GM12878 (cell line): ENCODE measurements at regions not wholly inside any gene's neighbourhood (a gene's known extent, or its start where the extent isn't known, plus 50 kb on each side); places are given as distances from the start of the nearest gene placed in this dataset.

Experiments
- ATAC-seq: fragments of 200-7000 bp; cut with Tn5 transposase; 3 replicates; pipeline ENCODE4 v1.9.1; 2020; ENCODE audit warnings: mild to moderate bottlenecking, moderate library complexity
- BruUV-seq: library from RNA; stranded (reverse); fragments of 400-500 nt; replicated peaks from 2 replicates; lab custom pipeline; 2021; lab: Mats Ljungman, UMichigan
- CTCF ChIA-PET: fragments of 300-600 bp; sonication (Branson Sonifier 250); formaldehyde crosslinking; extraction: SDS; loops from one replicate; lab custom pipeline; 2021; ENCODE audit warnings: inconsistent platforms; lab: Yijun Ruan, JAX
- POLR2A ChIA-PET: fragments of 350-600 bp; formaldehyde crosslinking; extraction: SDS; loops from one replicate; lab custom pipeline; 2021; ENCODE audit warnings: inconsistent platforms; lab: Charles Lee
- RAD21 ChIA-PET: fragments of 300-600 bp; sonication (Branson Sonifier 250); formaldehyde crosslinking; loops from one replicate; lab custom pipeline; 2023; ENCODE audit warnings: antibody characterized with exemption; ENCODE audit not compliant: unreplicated experiment; lab: Charles Lee
- SMC1A ChIA-PET: fragments of 300-600 bp; sonication (Branson Sonifier 250); formaldehyde crosslinking; loops from one replicate; lab custom pipeline; 2023; ENCODE audit not compliant: unreplicated experiment, uncharacterized antibody; lab: Charles Lee
- DNase-seq: peaks from one replicate; pipeline ENCODE4 v3.0.0-alpha.2; 2011; ENCODE audit warnings: low read depth, low spot score
- FAIRE-seq: peaks from 3 replicates; lab custom pipeline; 2011; peaks lifted over from hg19 to GRCh38; lab: Jason Lieb, UNC
- H2AFZ ChIP-seq: 2 replicates; pipeline ENCODE4 v1.6.0; 2011; ENCODE audit warnings: low read depth, low read length, control low read depth; ENCODE audit not compliant: control insufficient read depth
- H3K27ac ChIP-seq: 2 replicates; pipeline ENCODE4 v1.5.1; 2011; ENCODE audit warnings: control low read depth; ENCODE audit not compliant: control insufficient read depth, insufficient read depth
- H3K27me3 ChIP-seq, 2 experiments: replicated peaks in 1 of 2; 2 replicates each; pipeline versions ENCODE4 v1.6.0 to v1.6.1; 2011; ENCODE audit warnings: low read length in 1 of 2; ENCODE audit not compliant: control insufficient read depth in 2 of 2, insufficient read depth in 2 of 2
- H3K36me3 ChIP-seq, 2 experiments: 2 replicates each; pipeline ENCODE4 v1.5.1; 2011; ENCODE audit warnings: low read length in 1 of 2; ENCODE audit not compliant: control insufficient read depth in 2 of 2, insufficient read depth in 2 of 2
- H3K4me1 ChIP-seq: 2 replicates; pipeline ENCODE4 v1.6.1; 2011; ENCODE audit warnings: mild to moderate bottlenecking, low read length, moderate library complexity, mixed read lengths; ENCODE audit not compliant: control insufficient read depth, insufficient read depth
- H3K4me2 ChIP-seq: 2 replicates; pipeline ENCODE4 v1.6.0; 2011; ENCODE audit warnings: control low read depth; ENCODE audit not compliant: control insufficient read depth, insufficient read depth
- H3K4me3 ChIP-seq: fragments of 200-600 bp; sonication (generic); 2 replicates; pipeline ENCODE4 v1.5.1; 2016
- H3K79me2 ChIP-seq: 2 replicates; pipeline ENCODE4 v1.6.0; 2011; ENCODE audit warnings: low read length; ENCODE audit not compliant: control insufficient read depth, insufficient read depth
- H3K9ac ChIP-seq: 2 replicates; pipeline ENCODE4 v1.8.0; 2011; ENCODE audit warnings: low read length, control low read depth, mixed read lengths; ENCODE audit not compliant: control insufficient read depth, insufficient read depth
- H3K9me3 ChIP-seq: replicated peaks from 3 replicates; pipeline ENCODE4 v1.5.1; 2011; ENCODE audit warnings: mild to moderate bottlenecking, low read length; ENCODE audit not compliant: control insufficient read depth, insufficient read depth
- H4K20me1 ChIP-seq: 2 replicates; pipeline ENCODE4 v1.6.0; 2011; ENCODE audit not compliant: control insufficient read depth, insufficient read depth
- ASH2L ChIP-seq: fragments of 300-600, 200-600 bp; sonication (generic); IDR thresholded peaks from 2 replicates; pipeline ENCODE4 v1.6.1; 2017; ENCODE audit warnings: low read depth, mild to moderate bottlenecking, borderline replicate concordance
- ATF7 ChIP-seq: fragments of 450-650 bp; IDR thresholded peaks from 2 replicates; pipeline ENCODE4 v1.6.1; 2016; ENCODE audit warnings: low read depth, mild to moderate bottlenecking
- BACH1 ChIP-seq: fragments of 450-650 bp; IDR thresholded peaks from 2 replicates; pipeline ENCODE4 v1.6.1; 2017; ENCODE audit warnings: mild to moderate bottlenecking, borderline replicate concordance
- CBFB ChIP-seq: IDR thresholded peaks from 2 replicates; pipeline ENCODE4 v1.6.1; 2016; ENCODE audit warnings: antibody characterized with exemption, low read depth
- HDAC2 ChIP-seq: fragments of 200-600 bp; sonication (generic); IDR thresholded peaks from 2 replicates; pipeline ENCODE4 v1.6.1; 2017
- MEF2B ChIP-seq: fragments of 450-650 bp; IDR thresholded peaks from 2 replicates; pipeline ENCODE4 v1.6.1; 2018; ENCODE audit warnings: mild to moderate bottlenecking, moderate library complexity; ENCODE audit not compliant: partially characterized antibody, poor library complexity, severe bottlenecking
- TCF7 ChIP-seq: IDR thresholded peaks from 2 replicates; pipeline ENCODE4 v1.6.1; 2014; ENCODE audit warnings: antibody characterized with exemption, borderline replicate concordance
- ZNF384 ChIP-seq: IDR thresholded peaks from 2 replicates; pipeline ENCODE4 v1.6.1; 2012; ENCODE audit warnings: low read depth, mild to moderate bottlenecking, low read length, improper control_type of control experiment, borderline replicate concordance
- WGBS: methylation state at CpG from one replicate; pipeline ENCODE4 v1.1.6; 2016; ENCODE audit warnings: low lambda C conversion rate; ENCODE audit not compliant: insufficient replicate concordance, insufficient coverage; ENCODE audit errors: missing lambda C conversion rate; 5-methylcytosine and 5-hydroxymethylcytosine counted together
- in situ Hi-C: fragments of 300-500 bp; cut with MboI; formaldehyde crosslinking; loops from 9 replicates; pipeline ENCODE4 v1.14.3; 2018; ENCODE audit warnings: mixed read lengths
- intact Hi-C: fragments of 100-400 bp; cut with micrococcal nuclease; formaldehyde crosslinking; loops from one replicate; pipeline ENCODE4 v1.14.2; 2022; ENCODE audit not compliant: unreplicated experiment
- TF ChIP-seq, protein P1 (sequence below): fragments of 450-650 bp; IDR thresholded peaks from 2 replicates; pipeline ENCODE4 v1.6.1; 2018; ENCODE audit warnings: mild to moderate bottlenecking, low read depth, moderate library complexity; ENCODE audit not compliant: partially characterized antibody
- TF ChIP-seq, protein P2 (sequence below): fragments of 150-350 bp; IDR thresholded peaks from 2 replicates; pipeline ENCODE4 v1.6.1; 2016; ENCODE audit warnings: low read depth, low read length
- TF ChIP-seq, protein P3 (sequence below): IDR thresholded peaks from 2 replicates; pipeline ENCODE4 v1.6.1; 2011; ENCODE audit warnings: borderline replicate concordance, low read depth, mild to moderate bottlenecking, moderate library complexity, low read length; ENCODE audit not compliant: insufficient read depth, poor library complexity, severe bottlenecking

DNA sequence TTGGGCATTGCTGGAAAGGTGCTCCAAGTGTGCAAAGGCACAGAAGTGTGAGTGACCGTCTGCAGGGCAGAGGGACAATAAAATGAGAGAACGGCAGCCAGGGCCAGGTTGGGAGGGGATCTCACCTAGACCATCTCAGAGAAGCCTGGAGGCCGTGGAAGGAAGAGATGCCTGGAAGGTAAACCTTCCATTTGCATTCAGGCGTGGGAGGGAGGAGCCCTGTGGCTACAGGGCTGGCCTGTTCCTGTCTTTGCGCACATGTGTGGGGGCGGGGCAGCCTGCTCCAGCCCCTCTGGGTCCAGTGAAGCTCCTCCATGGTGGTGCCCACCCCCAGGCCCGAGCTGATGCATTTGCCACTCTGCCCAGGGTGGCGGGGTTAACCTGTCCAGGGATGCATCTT lies 473.6 kb upstream of the MGMT start:
- no peak overlapping the region for H3K4me2 ChIP-seq
- intact Hi-C loops, result no loop called here

DNA sequence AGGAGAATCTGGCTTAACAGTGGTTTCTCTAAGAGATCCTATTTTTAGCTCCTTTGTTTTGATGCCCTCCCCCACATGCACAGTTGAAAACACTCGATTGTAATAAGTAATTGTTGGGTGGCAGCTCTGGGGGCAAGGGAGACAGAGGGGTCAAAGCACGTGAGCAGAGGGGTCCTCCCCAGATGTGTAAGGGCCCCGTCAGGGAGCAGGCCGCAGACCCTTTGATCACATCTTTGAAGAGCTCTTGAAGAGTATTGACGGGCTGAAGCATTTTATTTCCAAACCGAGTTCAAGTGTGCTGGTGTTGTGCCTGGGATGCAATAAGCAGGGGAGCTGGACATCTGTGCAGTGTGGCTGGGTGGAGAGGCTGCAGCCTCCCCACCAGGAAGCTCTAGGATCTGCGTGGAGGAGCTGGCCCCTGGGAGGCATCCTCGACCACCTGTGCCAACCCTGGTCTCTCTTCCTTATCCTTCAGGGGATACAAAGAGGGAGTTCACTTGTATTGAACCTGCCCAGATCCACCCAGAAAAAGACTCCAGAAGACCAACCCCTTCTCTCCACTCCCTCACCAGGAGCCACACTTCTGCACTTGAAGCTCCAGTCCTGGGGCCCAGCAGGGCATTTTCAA lies 473.0 kb upstream of the MGMT start:
- FAIRE-seq (no peak), DNase-seq (no peak), ATAC-seq (no peak)
- H4K20me1 ChIP-seq, result no peaks in the 10 kb centered on the region
- no peak overlapping the region for H3K4me2 ChIP-seq
- in situ Hi-C loops (no loop called here), intact Hi-C loops (no loop called here)
- ChIA-PET RAD21 (no interaction called here), POLR2A (no interaction called here), SMC1A (no interaction called here), CTCF (no interaction called here)
- H2AFZ ChIP-seq, result no peak overlapping the region
- no peaks in the 10 kb centered on the region for H3K79me2 ChIP-seq
- WGBS, result 15% methylated on average over 7 of the region's 8 CpGs
- no peaks in the 10 kb centered on the region for H3K36me3 ChIP-seq
- no TSS peak for BruUV-seq
- no peak overlapping the region for H3K9ac ChIP-seq
- H3K27ac ChIP-seq, result no peak overlapping the region
- H3K9me3 ChIP-seq, result no peaks in the 10 kb centered on the region
- no peaks in the 10 kb centered on the region for H3K27me3 ChIP-seq
- no peaks in the 10 kb centered on the region for H3K4me1 ChIP-seq
- H3K4me3 ChIP-seq, result no peak overlapping the region
- TF ChIP-seq, protein P1, sequence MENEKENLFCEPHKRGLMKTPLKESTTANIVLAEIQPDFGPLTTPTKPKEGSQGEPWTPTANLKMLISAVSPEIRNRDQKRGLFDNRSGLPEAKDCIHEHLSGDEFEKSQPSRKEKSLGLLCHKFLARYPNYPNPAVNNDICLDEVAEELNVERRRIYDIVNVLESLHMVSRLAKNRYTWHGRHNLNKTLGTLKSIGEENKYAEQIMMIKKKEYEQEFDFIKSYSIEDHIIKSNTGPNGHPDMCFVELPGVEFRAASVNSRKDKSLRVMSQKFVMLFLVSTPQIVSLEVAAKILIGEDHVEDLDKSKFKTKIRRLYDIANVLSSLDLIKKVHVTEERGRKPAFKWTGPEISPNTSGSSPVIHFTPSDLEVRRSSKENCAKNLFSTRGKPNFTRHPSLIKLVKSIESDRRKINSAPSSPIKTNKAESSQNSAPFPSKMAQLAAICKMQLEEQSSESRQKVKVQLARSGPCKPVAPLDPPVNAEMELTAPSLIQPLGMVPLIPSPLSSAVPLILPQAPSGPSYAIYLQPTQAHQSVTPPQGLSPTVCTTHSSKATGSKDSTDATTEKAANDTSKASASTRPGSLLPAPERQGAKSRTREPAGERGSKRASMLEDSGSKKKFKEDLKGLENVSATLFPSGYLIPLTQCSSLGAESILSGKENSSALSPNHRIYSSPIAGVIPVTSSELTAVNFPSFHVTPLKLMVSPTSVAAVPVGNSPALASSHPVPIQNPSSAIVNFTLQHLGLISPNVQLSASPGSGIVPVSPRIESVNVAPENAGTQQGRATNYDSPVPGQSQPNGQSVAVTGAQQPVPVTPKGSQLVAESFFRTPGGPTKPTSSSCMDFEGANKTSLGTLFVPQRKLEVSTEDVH, result no peak
- no peak for TF ChIP-seq ATF7
- TF ChIP-seq HDAC2, result no peak
- TF ChIP-seq, protein P2, sequence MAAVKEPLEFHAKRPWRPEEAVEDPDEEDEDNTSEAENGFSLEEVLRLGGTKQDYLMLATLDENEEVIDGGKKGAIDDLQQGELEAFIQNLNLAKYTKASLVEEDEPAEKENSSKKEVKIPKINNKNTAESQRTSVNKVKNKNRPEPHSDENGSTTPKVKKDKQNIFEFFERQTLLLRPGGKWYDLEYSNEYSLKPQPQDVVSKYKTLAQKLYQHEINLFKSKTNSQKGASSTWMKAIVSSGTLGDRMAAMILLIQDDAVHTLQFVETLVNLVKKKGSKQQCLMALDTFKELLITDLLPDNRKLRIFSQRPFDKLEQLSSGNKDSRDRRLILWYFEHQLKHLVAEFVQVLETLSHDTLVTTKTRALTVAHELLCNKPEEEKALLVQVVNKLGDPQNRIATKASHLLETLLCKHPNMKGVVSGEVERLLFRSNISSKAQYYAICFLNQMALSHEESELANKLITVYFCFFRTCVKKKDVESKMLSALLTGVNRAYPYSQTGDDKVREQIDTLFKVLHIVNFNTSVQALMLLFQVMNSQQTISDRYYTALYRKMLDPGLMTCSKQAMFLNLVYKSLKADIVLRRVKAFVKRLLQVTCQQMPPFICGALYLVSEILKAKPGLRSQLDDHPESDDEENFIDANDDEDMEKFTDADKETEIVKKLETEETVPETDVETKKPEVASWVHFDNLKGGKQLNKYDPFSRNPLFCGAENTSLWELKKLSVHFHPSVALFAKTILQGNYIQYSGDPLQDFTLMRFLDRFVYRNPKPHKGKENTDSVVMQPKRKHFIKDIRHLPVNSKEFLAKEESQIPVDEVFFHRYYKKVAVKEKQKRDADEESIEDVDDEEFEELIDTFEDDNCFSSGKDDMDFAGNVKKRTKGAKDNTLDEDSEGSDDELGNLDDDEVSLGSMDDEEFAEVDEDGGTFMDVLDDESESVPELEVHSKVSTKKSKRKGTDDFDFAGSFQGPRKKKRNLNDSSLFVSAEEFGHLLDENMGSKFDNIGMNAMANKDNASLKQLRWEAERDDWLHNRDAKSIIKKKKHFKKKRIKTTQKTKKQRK, result no peak
- TF ChIP-seq CBFB, result no peak
- no peak for TF ChIP-seq BACH1
- no peak for TF ChIP-seq MEF2B

More for the DNA sequence above, 473.6 kb upstream of the MGMT start:
- WGBS, result 15% methylated on average over 8 of the region's 8 CpGs
- Histone ChIP-seq H3K9me3 (no peaks in the 10 kb centered on the region), H3K27ac (no peak overlapping the region), H4K20me1 (no peaks in the 10 kb centered on the region), H3K4me3 (no peak overlapping the region), H2AFZ (no peak overlapping the region), H3K9ac (no peak overlapping the region), H3K27me3 (no peaks in the 10 kb centered on the region), H3K36me3 (no peaks in the 10 kb centered on the region), H3K4me1 (no peaks in the 10 kb centered on the region), H3K79me2 (no peaks in the 10 kb centered on the region)
- BruUV-seq, result no TSS peak
- RAD21 ChIA-PET, result no interaction called here
- POLR2A ChIA-PET, result no interaction called here
- no peak for ATAC-seq
- DNase-seq, result no peak
- TF ChIP-seq ASH2L (no peak), ZNF384 (no peak), TCF7 (no peak)
- TF ChIP-seq, protein P3, sequence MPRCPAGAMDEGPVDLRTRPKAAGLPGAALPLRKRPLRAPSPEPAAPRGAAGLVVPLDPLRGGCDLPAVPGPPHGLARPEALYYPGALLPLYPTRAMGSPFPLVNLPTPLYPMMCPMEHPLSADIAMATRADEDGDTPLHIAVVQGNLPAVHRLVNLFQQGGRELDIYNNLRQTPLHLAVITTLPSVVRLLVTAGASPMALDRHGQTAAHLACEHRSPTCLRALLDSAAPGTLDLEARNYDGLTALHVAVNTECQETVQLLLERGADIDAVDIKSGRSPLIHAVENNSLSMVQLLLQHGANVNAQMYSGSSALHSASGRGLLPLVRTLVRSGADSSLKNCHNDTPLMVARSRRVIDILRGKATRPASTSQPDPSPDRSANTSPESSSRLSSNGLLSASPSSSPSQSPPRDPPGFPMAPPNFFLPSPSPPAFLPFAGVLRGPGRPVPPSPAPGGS, result no peak
- CTCF ChIA-PET, result no interaction called here
- SMC1A ChIA-PET, result no interaction called here
- in situ Hi-C loops, result no loop called here
- FAIRE-seq, result no peak
